ENCODE measurements at regions not wholly inside any gene's neighbourhood (a gene's known extent, or its start where the extent isn't known, plus 50 kb on each side); places are given as distances from the start of the nearest gene placed in this dataset.

- no peak for TF ChIP-seq POLR2A (IDR thresholded peaks at IDR 0.05; ENCODE audit: low read length)
- no peak for TF ChIP-seq GATA1 (IDR thresholded peaks at IDR 0.05; ENCODE audit: low read depth, low read length)
These were observed 622.5 kb downstream of the PKHD1 start for GRCh38 chr6:51464956-51465355.

All from erythroblast (primary cell).